Gastroesophageal sphincter (tissue), 4 donors: ENCODE measurements at regions not wholly inside any gene's neighbourhood (a gene's known extent, or its start where the extent isn't known, plus 50 kb on each side); places are given as distances from the start of the nearest gene placed in this dataset.

Experiments used
- ATAC-seq: fragments of 150-250 bp; one replicate; pipeline ENCODE4 v1.9.1; 2016; ENCODE audit warnings: mild to moderate bottlenecking, moderate library complexity
- H3K27ac ChIP-seq, 4 donors: fragments of 200-600 bp; sonication (generic) in 3 of 4; 1 replicate in 3 of 4; 2 replicates in 1 of 4; pipeline ENCODE4 v1.5.1; 2016 to 2019
- H3K27me3 ChIP-seq: fragments of 200-600 bp; sonication (generic); one replicate; pipeline ENCODE4 v1.5.1; 2019
- H3K36me3 ChIP-seq, 2 donors: fragments of 200-600 bp; sonication (generic); one replicate each; pipeline ENCODE4 v1.5.1; 2019; ENCODE audit warnings: control low read depth in 1 of 2
- H3K4me1 ChIP-seq, 3 donors: fragments of 200-600 bp; sonication (generic); 1 replicate in 2 of 3; 2 replicates in 1 of 3; pipeline ENCODE4 v1.5.1; 2016 to 2019; ENCODE audit warnings: control low read depth in 2 of 3
- H3K4me3 ChIP-seq, 2 donors: fragments of 200-600 bp; sonication (generic); one replicate each; pipeline ENCODE4 v1.5.1; 2019; ENCODE audit warnings: mild to moderate bottlenecking in 1 of 2, moderate library complexity in 1 of 2
- H3K9me3 ChIP-seq, 3 donors: fragments of 200-600 bp; sonication (generic); one replicate each; pipeline ENCODE4 v1.5.1; 2017 to 2019; ENCODE audit warnings: control low read depth in 2 of 3
- CTCF ChIP-seq, 4 experiments: fragments of 200-600 bp in 2 of 4; fragments of 450-650 bp in 2 of 4; sonication (generic) in 1 of 4; IDR thresholded peaks; one replicate each; pipeline ENCODE4 v1.5.1; 2017 to 2019; ENCODE audit warnings: antibody characterized with exemption in 4 of 4, mild to moderate bottlenecking in 2 of 4, moderate library complexity in 2 of 4
- EP300 ChIP-seq: sonication (generic); formaldehyde crosslinking; IDR thresholded peaks from one replicate; pipeline ENCODE4 v1.6.1; 2017; ENCODE audit warnings: antibody characterized with exemption, mild to moderate bottlenecking
- POLR2A ChIP-seq, 2 donors: fragments of 450-650 bp; IDR thresholded peaks; one replicate each; pipeline ENCODE4 v1.6.1; 2017; ENCODE audit warnings: antibody characterized with exemption in 2 of 2, mild to moderate bottlenecking in 2 of 2, moderate library complexity in 1 of 2
- POLR2AphosphoS5 ChIP-seq: sonication (generic); formaldehyde crosslinking; IDR thresholded peaks from one replicate; pipeline ENCODE4 v1.6.1; 2017; ENCODE audit warnings: antibody characterized with exemption
- WGBS, 2 donors: methylation state at CpG; one replicate each; pipeline ENCODE4 v1.1.5; 2018; ENCODE audit warnings: low coverage in 1 of 2; 5-methylcytosine and 5-hydroxymethylcytosine counted together

- no peak overlapping the region for H3K27ac ChIP-seq
- WGBS, 2 donors: 55 to 79% methylated on average over 2 of the region's 2 CpGs
- ATAC-seq: no peak
These were observed 505.0 kb upstream of the FLRT2 start for GRCh38 chr14:85024931-85025330.

GRCh38 chr14:85027681-85028370, 502.1 kb upstream of the FLRT2 start:
- no peak overlapping the region for H3K4me3 ChIP-seq
- no peak overlapping the region for H3K27ac ChIP-seq
- TF ChIP-seq POLR2AphosphoS5 (no peak), EP300 (no peak), POLR2A (IDR thresholded peaks at IDR 0.05) (no peak), CTCF (IDR thresholded peaks at IDR 0.05) (no peak)
- peaks cover 0 to 10% (median 0%) of the 10 kb centered on the region in 3 donors for H3K9me3 ChIP-seq
- H3K27me3 ChIP-seq: no peaks in the 10 kb centered on the region
- no peak for ATAC-seq
- H3K36me3 ChIP-seq: no peaks in the 10 kb centered on the region
- WGBS, 2 donors: 67 to 69% methylated on average over 1 to 2 of the region's 2 CpGs
- no peaks in the 10 kb centered on the region for H3K4me1 ChIP-seq

More at GRCh38 chr14:85024931-85025330, 505.0 kb upstream of the FLRT2 start:
- Histone ChIP-seq H3K9me3 (peaks cover 0 to 15% (median 0%) of the 10 kb centered on the region in 3 donors), H3K4me3 (no peak overlapping the region), H3K36me3 (no peaks in the 10 kb centered on the region), H3K4me1 (no peaks in the 10 kb centered on the region), H3K27me3 (no peaks in the 10 kb centered on the region)
- no peak for TF ChIP-seq CTCF (IDR thresholded peaks at IDR 0.05)
- no peak for TF ChIP-seq EP300
- no peak for TF ChIP-seq POLR2A (IDR thresholded peaks at IDR 0.05)
- no peak for TF ChIP-seq POLR2AphosphoS5

GRCh38 chr14:85037411-85037810, 492.5 kb upstream of the FLRT2 start:
- Histone ChIP-seq H3K4me3 (no peak overlapping the region), H3K4me1 (no peaks in the 10 kb centered on the region), H3K27ac (no peak overlapping the region), H3K27me3 (no peaks in the 10 kb centered on the region), H3K9me3 (no peaks in the 10 kb centered on the region), H3K36me3 (no peaks in the 10 kb centered on the region)
- ATAC-seq: no peak
- TF ChIP-seq CTCF (IDR thresholded peaks at IDR 0.05) (no peak), POLR2AphosphoS5 (no peak), EP300 (no peak), POLR2A (IDR thresholded peaks at IDR 0.05) (no peak)
- 93 to 95% methylated on average over 2 of the region's 2 CpGs for WGBS, 2 donors

- Histone ChIP-seq H3K36me3 (no peaks in the 10 kb centered on the region), H3K27me3 (no peaks in the 10 kb centered on the region), H3K9me3 (no peaks in the 10 kb centered on the region), H3K27ac (no peak overlapping the region), H3K4me3 (no peak overlapping the region), H3K4me1 (no peaks in the 10 kb centered on the region)
- TF ChIP-seq POLR2AphosphoS5 (no peak), CTCF (IDR thresholded peaks at IDR 0.05) (no peak), EP300 (no peak), POLR2A (IDR thresholded peaks at IDR 0.05) (no peak)
- ATAC-seq: no peak
- 90 to 95% methylated on average over 4 to 7 of the region's 7 CpGs for WGBS, 2 donors
These were observed 491.2 kb upstream of the FLRT2 start for GRCh38 chr14:85038526-85039352.

- ATAC-seq: no peak
These were observed 490.7 kb upstream of the FLRT2 start for GRCh38 chr14:85039353-85039626.

More at GRCh38 chr14:85039353-85039626, 490.7 kb upstream of the FLRT2 start:
- H3K9me3 ChIP-seq: no peaks in the 10 kb centered on the region
- H3K27me3 ChIP-seq: no peaks in the 10 kb centered on the region
- no peaks in the 10 kb centered on the region for H3K36me3 ChIP-seq
- TF ChIP-seq POLR2A (IDR thresholded peaks at IDR 0.05): no peak
- no peak for TF ChIP-seq EP300
- TF ChIP-seq CTCF (IDR thresholded peaks at IDR 0.05): no peak
- no peak for TF ChIP-seq POLR2AphosphoS5
- H3K4me1 ChIP-seq: no peaks in the 10 kb centered on the region
- no peak overlapping the region for H3K4me3 ChIP-seq
- H3K27ac ChIP-seq: no peak overlapping the region
